ENCODE measurements at regions not wholly inside any gene's neighbourhood (a gene's known extent, or its start where the extent isn't known, plus 50 kb on each side); places are given as distances from the start of the nearest gene placed in this dataset.

DNA sequence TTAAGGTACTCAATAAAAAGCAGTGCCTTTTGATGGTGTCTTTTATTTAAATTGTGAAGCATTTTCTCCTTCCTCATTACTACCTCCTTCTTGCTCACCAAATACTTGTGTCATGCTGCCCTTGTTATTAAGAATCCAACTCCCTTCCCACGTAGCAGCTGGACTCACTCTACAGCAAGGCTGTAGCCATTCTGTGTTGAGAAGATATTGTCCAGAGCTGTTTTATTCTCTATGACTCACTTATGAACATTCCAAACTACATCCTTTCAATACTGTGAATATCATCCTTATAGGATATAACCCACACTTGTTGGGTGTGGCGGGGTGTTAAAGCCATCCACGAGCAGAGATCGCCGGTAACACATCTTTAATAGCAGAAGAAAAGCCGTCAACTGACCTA, 1671.5 kb upstream of the SLC10A2 start:
- H3K9me2 ChIP-seq (ENCODE audit: insufficient read depth), result no peaks in the 10 kb centered on the region
- DNase-seq (ENCODE audit: low spot score) (no peak), ATAC-seq (no peak)
- H3K27me3 ChIP-seq (ENCODE audit: insufficient read depth), result no peaks in the 10 kb centered on the region
- no peaks in the 10 kb centered on the region for H3K79me2 ChIP-seq (replicated peaks; ENCODE audit: insufficient read depth)
- no peaks in the 10 kb centered on the region for H4K20me1 ChIP-seq (replicated peaks; ENCODE audit: insufficient read depth)
- Mint-ChIP-seq H3K9me3 (no peaks in the 10 kb centered on the region), H3K27me3 (ENCODE audit: insufficient read depth, low read depth, poor library complexity) (no peaks in the 10 kb centered on the region), H3K4me3 (no peak overlapping the region), H3K36me3 (ENCODE audit: low read depth) (no peaks in the 10 kb centered on the region), H3K27ac (no peak overlapping the region), H3K4me1 (no peaks in the 10 kb centered on the region)
- H3K4me3 ChIP-seq, result no peak overlapping the region
- no peaks in the 10 kb centered on the region for H3K36me3 ChIP-seq (ENCODE audit: insufficient read depth)
- TF ChIP-seq JUNB (IDR thresholded peaks at IDR 0.05; ENCODE audit: unreplicated experiment) (no peak), EZH2phosphoT487 (IDR thresholded peaks at IDR 0.05; ENCODE audit: unreplicated experiment) (no peak), ZNF114 (CRISPR knock-in tag; IDR thresholded peaks at IDR 0.05) (no peak), ZNF331 (CRISPR knock-in tag; IDR thresholded peaks at IDR 0.05; ENCODE audit: low read depth) (no peak), REST (IDR thresholded peaks at IDR 0.05; ENCODE audit: unreplicated experiment) (no peak), STAT1 (IDR thresholded peaks at IDR 0.05; ENCODE audit: unreplicated experiment) (no peak), NANOG (IDR thresholded peaks at IDR 0.05; ENCODE audit: borderline replicate concordance) (no peak)
- H3K4me1 ChIP-seq (ENCODE audit: insufficient read depth), result no peaks in the 10 kb centered on the region
- no peaks in the 10 kb centered on the region for H3F3A ChIP-seq (replicated peaks; ENCODE audit: low read depth)
- peak overlapping the region; percentile 38; the same call in 1 of the 2 replicates for H2AFZ ChIP-seq
- no peak overlapping the region for H3K27ac ChIP-seq (ENCODE audit: low read depth)
- H3K4me2 ChIP-seq, result no peak overlapping the region

GRCh38 chr13:104733427-104733826, 1667.2 kb upstream of the SLC10A2 start:
- Histone ChIP-seq H3K4me2 (no peak overlapping the region), H2AFZ (no peak overlapping the region), H3K36me3 (ENCODE audit: insufficient read depth) (no peaks in the 10 kb centered on the region), H3K79me2 (replicated peaks; ENCODE audit: insufficient read depth) (no peaks in the 10 kb centered on the region), H3F3A (replicated peaks; ENCODE audit: low read depth) (no peaks in the 10 kb centered on the region), H3K9me2 (ENCODE audit: insufficient read depth) (no peaks in the 10 kb centered on the region), H3K27me3 (ENCODE audit: insufficient read depth) (no peaks in the 10 kb centered on the region), H3K4me1 (ENCODE audit: insufficient read depth) (no peaks in the 10 kb centered on the region), H3K27ac (ENCODE audit: low read depth) (no peak overlapping the region), H3K4me3 (no peak overlapping the region), H4K20me1 (replicated peaks; ENCODE audit: insufficient read depth) (no peaks in the 10 kb centered on the region)
- DNase-seq (ENCODE audit: low spot score), result no peak
- no peak overlapping the region for H3K4me3 Mint-ChIP-seq
- H3K9me3 Mint-ChIP-seq, result no peaks in the 10 kb centered on the region
- no peaks in the 10 kb centered on the region for H3K4me1 Mint-ChIP-seq
- H3K36me3 Mint-ChIP-seq (ENCODE audit: low read depth), result no peaks in the 10 kb centered on the region
- no peak for ATAC-seq
- H3K27me3 Mint-ChIP-seq (ENCODE audit: insufficient read depth, low read depth, poor library complexity), result peaks cover 2% of the 10 kb centered on the region
- no peak overlapping the region for H3K27ac Mint-ChIP-seq
- no peak for TF ChIP-seq NANOG (IDR thresholded peaks at IDR 0.05; ENCODE audit: borderline replicate concordance)
- no peak for TF ChIP-seq CREB1 (CRISPR knock-in tag; IDR thresholded peaks at IDR 0.05; ENCODE audit: low read depth)
- TF ChIP-seq REST (IDR thresholded peaks at IDR 0.05; ENCODE audit: unreplicated experiment), result no peak
- TF ChIP-seq, protein P1, sequence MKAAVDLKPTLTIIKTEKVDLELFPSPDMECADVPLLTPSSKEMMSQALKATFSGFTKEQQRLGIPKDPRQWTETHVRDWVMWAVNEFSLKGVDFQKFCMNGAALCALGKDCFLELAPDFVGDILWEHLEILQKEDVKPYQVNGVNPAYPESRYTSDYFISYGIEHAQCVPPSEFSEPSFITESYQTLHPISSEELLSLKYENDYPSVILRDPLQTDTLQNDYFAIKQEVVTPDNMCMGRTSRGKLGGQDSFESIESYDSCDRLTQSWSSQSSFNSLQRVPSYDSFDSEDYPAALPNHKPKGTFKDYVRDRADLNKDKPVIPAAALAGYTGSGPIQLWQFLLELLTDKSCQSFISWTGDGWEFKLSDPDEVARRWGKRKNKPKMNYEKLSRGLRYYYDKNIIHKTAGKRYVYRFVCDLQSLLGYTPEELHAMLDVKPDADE (IDR thresholded peaks at IDR 0.05), result no peak
- TF ChIP-seq POLR2AphosphoS5 (IDR thresholded peaks at IDR 0.05; ENCODE audit: low read depth), result no peak
- TF ChIP-seq JUNB (IDR thresholded peaks at IDR 0.05; ENCODE audit: unreplicated experiment), result no peak
- TF ChIP-seq ZNF331 (CRISPR knock-in tag; IDR thresholded peaks at IDR 0.05; ENCODE audit: low read depth), result no peak
- TF ChIP-seq, protein P2, sequence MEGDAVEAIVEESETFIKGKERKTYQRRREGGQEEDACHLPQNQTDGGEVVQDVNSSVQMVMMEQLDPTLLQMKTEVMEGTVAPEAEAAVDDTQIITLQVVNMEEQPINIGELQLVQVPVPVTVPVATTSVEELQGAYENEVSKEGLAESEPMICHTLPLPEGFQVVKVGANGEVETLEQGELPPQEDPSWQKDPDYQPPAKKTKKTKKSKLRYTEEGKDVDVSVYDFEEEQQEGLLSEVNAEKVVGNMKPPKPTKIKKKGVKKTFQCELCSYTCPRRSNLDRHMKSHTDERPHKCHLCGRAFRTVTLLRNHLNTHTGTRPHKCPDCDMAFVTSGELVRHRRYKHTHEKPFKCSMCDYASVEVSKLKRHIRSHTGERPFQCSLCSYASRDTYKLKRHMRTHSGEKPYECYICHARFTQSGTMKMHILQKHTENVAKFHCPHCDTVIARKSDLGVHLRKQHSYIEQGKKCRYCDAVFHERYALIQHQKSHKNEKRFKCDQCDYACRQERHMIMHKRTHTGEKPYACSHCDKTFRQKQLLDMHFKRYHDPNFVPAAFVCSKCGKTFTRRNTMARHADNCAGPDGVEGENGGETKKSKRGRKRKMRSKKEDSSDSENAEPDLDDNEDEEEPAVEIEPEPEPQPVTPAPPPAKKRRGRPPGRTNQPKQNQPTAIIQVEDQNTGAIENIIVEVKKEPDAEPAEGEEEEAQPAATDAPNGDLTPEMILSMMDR (conservative IDR thresholded peaks at IDR 0.05; ENCODE audit: low read depth in 2 of 2), result no peak
- no peak for TF ChIP-seq ZNF114 (CRISPR knock-in tag; IDR thresholded peaks at IDR 0.05)
- no peak for TF ChIP-seq EZH2 (IDR thresholded peaks at IDR 0.05; ENCODE audit: low read depth, unreplicated experiment)

Data from GM23338 (cell line).